HCT116 (cell line): ENCODE measurements at regions not wholly inside any gene's neighbourhood (a gene's known extent, or its start where the extent isn't known, plus 50 kb on each side); places are given as distances from the start of the nearest gene placed in this dataset.

Experiments
- ATAC-seq: fragments of 200-7000 bp; cut with Tn5 transposase; 2 replicates; pipeline ENCODE4 v1.9.1; 2020; ENCODE audit warnings: mild to moderate bottlenecking, moderate library complexity
- BruUV-seq: library from RNA; stranded (reverse); fragments of 400-500 nt; replicated peaks from 2 replicates; lab custom pipeline; 2021; lab: Mats Ljungman, UMichigan
- CTCF ChIA-PET: fragments of 300-600 bp; sonication (Branson Sonifier 250); formaldehyde crosslinking; loops from one replicate; lab custom pipeline; 2021; ENCODE audit warnings: antibody characterized with exemption; lab: Charles Lee
- POLR2A ChIA-PET: fragments of 300-600, 350-600 bp; sonication (Branson Sonifier 250); formaldehyde crosslinking; loops from one replicate; lab custom pipeline; 2021; ENCODE audit warnings: antibody characterized with exemption; lab: Charles Lee
- RAD21 ChIA-PET, 2 experiments: fragments of 300-600 bp; sonication (Branson Sonifier 250); formaldehyde crosslinking; loops; one replicate each; lab custom pipeline; 2023; ENCODE audit warnings: low total read pairs in 2 of 2; ENCODE audit not compliant: uncharacterized antibody in 2 of 2, unreplicated experiment in 2 of 2, low non-redundant PET in 1 of 2; lab: Charles Lee
- DNase-seq: peaks from one replicate; pipeline ENCODE4 v3.0.0-alpha.2; 2010; ENCODE audit warnings: low read depth, low spot score
- H2AFZ ChIP-seq: fragments of 200-600 bp; shearing (Covaris generic), sonication (generic); 2 replicates; pipeline ENCODE4 v1.6.1; 2017; ENCODE audit warnings: low read depth, mixed run types, mixed read lengths, antibody characterized with exemption, low read length; ENCODE audit not compliant: poor library complexity, severe bottlenecking
- H3K27ac ChIP-seq: 2 replicates; pipeline ENCODE4 v1.5.1; 2012; ENCODE audit warnings: low read depth, low read length
- H3K27me3 ChIP-seq: fragments of 200-600 bp; sonication (generic); 2 replicates; pipeline ENCODE4 v1.6.1; 2016; ENCODE audit warnings: mixed run types, low read length, mixed read lengths; ENCODE audit not compliant: insufficient read depth
- H3K36me3 ChIP-seq, 2 experiments: fragments of 200-500 bp in 1 of 2; fragments of 200-600 bp in 1 of 2; sonication (Bioruptor generic) in 1 of 2; sonication (generic) in 1 of 2; 2 replicates each; pipeline versions ENCODE4 v1.5.1 to v1.6.1; 2014 to 2016; ENCODE audit warnings: low read length in 2 of 2, inconsistent platforms in 1 of 2, mixed read lengths in 1 of 2, mixed run types in 1 of 2; ENCODE audit not compliant: insufficient read depth in 2 of 2, control insufficient read depth in 1 of 2
- H3K4me1 ChIP-seq, 2 experiments: fragments of 200-600 bp in 1 of 2; sonication (generic) in 1 of 2; 2 replicates each; pipeline versions ENCODE4 v1.5.1 to v1.6.1; 2012 to 2017; ENCODE audit warnings: low read length in 2 of 2, inconsistent platforms in 1 of 2, mild to moderate bottlenecking in 1 of 2, mixed read lengths in 1 of 2, mixed run types in 1 of 2, moderate library complexity in 1 of 2; ENCODE audit not compliant: insufficient read depth in 2 of 2, control insufficient read depth in 1 of 2
- H3K4me2 ChIP-seq: fragments of 200-600 bp; sonication (generic); 2 replicates; pipeline ENCODE4 v1.6.1; 2017; ENCODE audit warnings: mixed run types, low read length, mixed read lengths
- H3K4me3 ChIP-seq, 2 experiments: fragments of 200-600 bp in 1 of 2; sonication (generic) in 1 of 2; replicated peaks in 1 of 2; 2 replicates each; pipeline ENCODE4 v1.5.1; 2011 to 2016; ENCODE audit warnings: low read length in 2 of 2, control low read depth in 1 of 2, low read depth in 1 of 2, mild to moderate bottlenecking in 1 of 2, mixed read lengths in 1 of 2, mixed run types in 1 of 2
- H3K79me2 ChIP-seq: fragments of 200-600 bp; sonication (generic); 2 replicates; pipeline ENCODE4 v1.6.1; 2017; ENCODE audit warnings: mild to moderate bottlenecking, mixed run types, low read length, moderate library complexity, mixed read lengths; ENCODE audit not compliant: insufficient read depth
- H3K9ac ChIP-seq: fragments of 200-600 bp; sonication (generic); 2 replicates; pipeline ENCODE4 v1.6.1; 2016; ENCODE audit warnings: low read length, mixed read lengths
- H3K9me2 ChIP-seq: fragments of 200-600 bp; sonication (generic), shearing (Covaris generic); 2 replicates; pipeline ENCODE4 v1.6.1; 2017; ENCODE audit warnings: mixed run types, mild to moderate bottlenecking, moderate library complexity; ENCODE audit not compliant: insufficient read depth
- H3K9me3 ChIP-seq, 2 experiments: fragments of 200-500 bp in 1 of 2; fragments of 200-600 bp in 1 of 2; sonication (Bioruptor generic) in 1 of 2; sonication (generic) in 1 of 2; 2 replicates each; pipeline ENCODE4 v1.6.1; 2014 to 2017; ENCODE audit warnings: low read length in 2 of 2, mixed read lengths in 2 of 2, inconsistent platforms in 1 of 2, low read depth in 1 of 2, mild to moderate bottlenecking in 1 of 2, mixed run types in 1 of 2, moderate library complexity in 1 of 2; ENCODE audit not compliant: control insufficient read depth in 1 of 2, insufficient read depth in 1 of 2
- H4K20me1 ChIP-seq: fragments of 200-600 bp; sonication (generic), shearing (Covaris generic); 2 replicates; pipeline ENCODE4 v1.6.1; 2017; ENCODE audit warnings: mixed run types, mild to moderate bottlenecking, moderate library complexity; ENCODE audit not compliant: insufficient read depth
- ATF3 ChIP-seq: IDR thresholded peaks from 2 replicates; pipeline ENCODE4 v1.6.1; 2012
- CBX3 ChIP-seq: IDR thresholded peaks from 2 replicates; pipeline ENCODE4 v1.6.1; 2012; ENCODE audit warnings: low read depth
- CEBPB ChIP-seq: IDR thresholded peaks from 2 replicates; pipeline ENCODE4 v1.6.1; 2012; ENCODE audit warnings: low read depth
- EGR1 ChIP-seq: IDR thresholded peaks from 2 replicates; pipeline ENCODE4 v1.6.1; 2012; ENCODE audit warnings: low read depth
- ELF1 ChIP-seq: IDR thresholded peaks from 2 replicates; pipeline ENCODE4 v1.6.1; 2012; ENCODE audit warnings: low read depth, borderline replicate concordance
- EZH2 ChIP-seq: fragments of 200-600 bp; sonication (generic); IDR thresholded peaks from 2 replicates; pipeline ENCODE4 v1.6.1; 2017; ENCODE audit warnings: antibody characterized with exemption, mixed run types
- FOSL1 ChIP-seq: IDR thresholded peaks from 2 replicates; pipeline ENCODE4 v1.6.1; 2012; ENCODE audit warnings: low read depth
- JUND ChIP-seq: IDR thresholded peaks from 2 replicates; pipeline ENCODE4 v1.6.1; 2012
- MAX ChIP-seq: IDR thresholded peaks from 2 replicates; pipeline ENCODE4 v1.6.1; 2012
- POLR2A ChIP-seq: IDR thresholded peaks from 2 replicates; pipeline ENCODE4 v1.7.0; 2011; ENCODE audit warnings: borderline replicate concordance; ENCODE audit not compliant: insufficient read depth, insufficient read length; ENCODE audit errors: extremely low read depth
- POLR2AphosphoS5 ChIP-seq: IDR thresholded peaks from 2 replicates; pipeline ENCODE4 v1.6.1; 2011; ENCODE audit warnings: mild to moderate bottlenecking, low read depth, low read length, moderate library complexity
- RAD21 ChIP-seq: IDR thresholded peaks from 2 replicates; pipeline ENCODE4 v1.6.1; 2012; ENCODE audit warnings: low read depth, mild to moderate bottlenecking
- REST ChIP-seq: IDR thresholded peaks from 2 replicates; pipeline ENCODE4 v1.6.1; 2012; ENCODE audit warnings: low read depth
- ZFX ChIP-seq: fragments of 450-650 bp; IDR thresholded peaks from 2 replicates; pipeline ENCODE4 v1.6.1; 2017
- intact Hi-C: fragments of 100-400 bp; cut with micrococcal nuclease; formaldehyde crosslinking; loops from 2 replicates; pipeline ENCODE4 v1.10.0; 2022
- TF ChIP-seq, protein P1 (sequence below): IDR thresholded peaks from 2 replicates; pipeline ENCODE4 v1.6.1; 2011; ENCODE audit warnings: mild to moderate bottlenecking, low read length, moderate library complexity; ENCODE audit not compliant: insufficient replicate concordance; ENCODE audit errors: extremely low read depth

GRCh38 chr1:209048941-209049669, 534.4 kb upstream of the CAMK1G start:
- Histone ChIP-seq H3K4me2 (no peak overlapping the region), H3K79me2 (no peaks in the 10 kb centered on the region), H3K4me3 (no peak overlapping the region), H3K4me1 (peaks cover 0 to 11% of the 10 kb centered on the region in 2 experiments; a peak in 2 of 4 replicates), H3K9ac (no peak overlapping the region), H3K27ac (no peak overlapping the region), H4K20me1 (no peaks in the 10 kb centered on the region), H3K9me2 (no peaks in the 10 kb centered on the region), H3K27me3 (no peaks in the 10 kb centered on the region), H2AFZ (no peak overlapping the region), H3K9me3 (no peaks in the 10 kb centered on the region), H3K36me3 (no peaks in the 10 kb centered on the region)
- TF ChIP-seq JUND (no peak), ELF1 (no peak), CEBPB (no peak), FOSL1 (no peak), CBX3 (no peak), POLR2A (no peak), RAD21 (no peak)
- ChIA-PET POLR2A (interaction anchor here (2.0 kb wide), 1 partner anchor 10 kb away, joined by 7 read pairs; no protein-coding TSS in a partner anchor), RAD21 (no interaction called here), CTCF (no interaction called here)
- DNase-seq (no peak), ATAC-seq (no peak)
- intact Hi-C loops, result no loop called here
- no TSS peak for BruUV-seq

DNA sequence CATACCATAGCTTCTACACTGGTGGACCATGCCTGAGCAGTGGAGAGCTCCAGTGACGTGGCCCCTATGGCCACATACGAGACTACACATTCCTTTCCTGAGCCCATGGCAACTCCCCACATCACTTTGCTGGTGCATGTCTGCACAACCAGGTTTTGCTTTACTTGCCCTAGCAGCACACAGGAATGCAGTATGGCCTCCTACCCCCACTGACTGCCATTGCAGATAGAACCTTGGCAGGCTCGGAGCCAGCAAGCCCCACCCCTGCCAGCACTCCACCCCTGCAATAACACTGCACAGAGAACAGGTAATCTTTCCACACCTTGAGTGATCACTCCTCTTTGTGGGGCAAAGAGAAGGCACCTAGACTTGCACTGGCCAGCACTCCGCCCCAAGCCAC, 531.9 kb upstream of the CAMK1G start:
- intact Hi-C loops, result no loop called here
- Histone ChIP-seq H3K27ac (no peak overlapping the region), H3K27me3 (no peaks in the 10 kb centered on the region), H3K36me3 (no peaks in the 10 kb centered on the region), H3K9ac (no peak overlapping the region), H3K4me2 (no peak overlapping the region), H3K79me2 (no peaks in the 10 kb centered on the region), H4K20me1 (no peaks in the 10 kb centered on the region), H2AFZ (no peak overlapping the region), H3K4me1 (no peaks in the 10 kb centered on the region), H3K9me3 (no peaks in the 10 kb centered on the region), H3K9me2 (no peaks in the 10 kb centered on the region), H3K4me3 (no peak overlapping the region)
- DNase-seq (no peak), ATAC-seq (no peak)
- POLR2A ChIA-PET, result no interaction called here
- BruUV-seq, result no TSS peak
- RAD21 ChIA-PET, result no interaction called here
- CTCF ChIA-PET, result no interaction called here
- TF ChIP-seq ZFX, result no peak
- no peak for TF ChIP-seq MAX
- no peak for TF ChIP-seq REST
- TF ChIP-seq ELF1, result no peak
- TF ChIP-seq, protein P1, sequence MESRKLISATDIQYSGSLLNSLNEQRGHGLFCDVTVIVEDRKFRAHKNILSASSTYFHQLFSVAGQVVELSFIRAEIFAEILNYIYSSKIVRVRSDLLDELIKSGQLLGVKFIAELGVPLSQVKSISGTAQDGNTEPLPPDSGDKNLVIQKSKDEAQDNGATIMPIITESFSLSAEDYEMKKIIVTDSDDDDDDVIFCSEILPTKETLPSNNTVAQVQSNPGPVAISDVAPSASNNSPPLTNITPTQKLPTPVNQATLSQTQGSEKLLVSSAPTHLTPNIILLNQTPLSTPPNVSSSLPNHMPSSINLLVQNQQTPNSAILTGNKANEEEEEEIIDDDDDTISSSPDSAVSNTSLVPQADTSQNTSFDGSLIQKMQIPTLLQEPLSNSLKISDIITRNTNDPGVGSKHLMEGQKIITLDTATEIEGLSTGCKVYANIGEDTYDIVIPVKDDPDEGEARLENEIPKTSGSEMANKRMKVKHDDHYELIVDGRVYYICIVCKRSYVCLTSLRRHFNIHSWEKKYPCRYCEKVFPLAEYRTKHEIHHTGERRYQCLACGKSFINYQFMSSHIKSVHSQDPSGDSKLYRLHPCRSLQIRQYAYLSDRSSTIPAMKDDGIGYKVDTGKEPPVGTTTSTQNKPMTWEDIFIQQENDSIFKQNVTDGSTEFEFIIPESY, result no peak
- no peak for TF ChIP-seq ATF3
- TF ChIP-seq JUND, result no peak
- TF ChIP-seq EGR1, result no peak
- TF ChIP-seq EZH2, result no peak
- no peak for TF ChIP-seq POLR2AphosphoS5
- no peak for TF ChIP-seq POLR2A
- TF ChIP-seq FOSL1, result no peak
